Stomach (tissue), 8 donors: ENCODE measurements at regions not wholly inside any gene's neighbourhood (a gene's known extent, or its start where the extent isn't known, plus 50 kb on each side); places are given as distances from the start of the nearest gene placed in this dataset.

ENCODE experiments used
- DNase-seq, 2 donors: peaks; one replicate each; pipeline versions ENCODE4 v3.0.0 to v3.0.0-alpha.2; 2013 to 2019
- H3K27ac ChIP-seq, 5 donors: fragments of 200-600 bp in 4 of 5; sonication (generic) in 4 of 5; one replicate each; pipeline ENCODE4 v1.5.1; 2013 to 2019; ENCODE audit warnings: mild to moderate bottlenecking in 1 of 5, moderate library complexity in 1 of 5
- H3K27me3 ChIP-seq, 3 donors: fragments of 200-600 bp; sonication (generic); one replicate each; pipeline ENCODE4 v1.5.1; 2017 to 2019; ENCODE audit warnings: mixed run types in 1 of 3
- H3K36me3 ChIP-seq, 4 donors: fragments of 200-600 bp; sonication (generic); 1 replicate in 3 of 4; 2 replicates in 1 of 4; pipeline ENCODE4 v1.5.1; 2016 to 2019
- H3K4me1 ChIP-seq, 4 donors: fragments of 200-600 bp; sonication (generic); one replicate each; pipeline ENCODE4 v1.5.1; 2016 to 2019
- H3K4me3 ChIP-seq, 4 donors: fragments of 200-600 bp; sonication (generic) in 3 of 4; one replicate each; pipeline ENCODE4 v1.5.1; 2016 to 2019; ENCODE audit warnings: mild to moderate bottlenecking in 1 of 4
- H3K9me3 ChIP-seq, 4 donors: fragments of 200-600 bp; sonication (generic); one replicate each; pipeline ENCODE4 v1.5.1; 2016 to 2019
- CTCF ChIP-seq, 7 experiments: fragments of 450-650 bp in 4 of 7; fragments of 200-600 bp in 3 of 7; sonication (generic) in 3 of 7; IDR thresholded peaks; one replicate each; pipeline ENCODE4 v1.5.1; 2016 to 2019; ENCODE audit warnings: antibody characterized with exemption in 7 of 7, control low read depth in 2 of 7, mild to moderate bottlenecking in 1 of 7
- EP300 ChIP-seq: sonication (generic); formaldehyde crosslinking; IDR thresholded peaks from one replicate; pipeline ENCODE4 v1.6.1; 2017; ENCODE audit warnings: antibody characterized with exemption
- POLR2A ChIP-seq, 4 donors: fragments of 450-650 bp; IDR thresholded peaks; one replicate each; pipeline ENCODE4 v1.6.1; 2016; ENCODE audit warnings: antibody characterized with exemption in 4 of 4, control low read depth in 2 of 4, mild to moderate bottlenecking in 1 of 4, moderate library complexity in 1 of 4
- POLR2AphosphoS5 ChIP-seq, 3 donors: sonication (generic); formaldehyde crosslinking; IDR thresholded peaks; one replicate each; pipeline ENCODE4 v1.6.1; 2016; ENCODE audit warnings: antibody characterized with exemption in 3 of 3
- WGBS, 5 donors: extraction: QIAGEN DNeasy Blood & Tissue Kit in 3 of 5; methylation state at CpG; one replicate each; pipeline versions ENCODE4 v1.1.5 to v1.1.7; 2013 to 2018; 5-methylcytosine and 5-hydroxymethylcytosine counted together
- intact Hi-C: fragments of 100-400 bp; cut with DNase I; formaldehyde crosslinking; loops from one replicate; pipeline ENCODE4 v1.15.1; 2023; ENCODE audit warnings: low total_unique reads
- donor health status: healthy with polysubstance abuse.
- donor health status: Bipolar disorder and iron deficiency.
- donor health status: healthy.

DNA sequence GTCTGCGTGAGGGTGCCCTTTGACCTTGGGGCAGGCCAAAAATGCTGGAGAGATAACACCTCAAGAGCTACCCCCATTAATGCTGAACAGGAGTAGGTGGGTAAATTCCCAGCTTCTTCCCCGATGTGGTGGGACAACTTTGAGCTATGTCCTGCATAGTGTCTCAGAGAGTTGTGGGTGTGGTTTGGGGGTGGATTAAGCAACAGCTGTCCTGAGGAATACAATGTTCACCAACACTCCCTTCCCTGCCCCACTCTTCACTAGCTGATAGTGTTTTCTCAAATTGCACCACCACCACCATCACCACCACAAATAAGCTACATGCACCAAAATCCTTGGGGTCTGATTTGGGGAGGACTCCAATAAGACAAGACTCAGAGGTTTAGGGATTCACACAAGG lies 258.4 kb downstream of the HLX start:
- 15 to 54% (median 42%) methylated on average over 1 to 2 of the region's 2 CpGs for WGBS, 5 donors
- H3K4me1 ChIP-seq = no peaks in the 10 kb centered on the region
- no peaks in the 10 kb centered on the region for H3K27me3 ChIP-seq
- H3K9me3 ChIP-seq = no peaks in the 10 kb centered on the region
- H3K27ac ChIP-seq = no peak overlapping the region
- DNase-seq = no peak
- H3K4me3 ChIP-seq = no peak overlapping the region
- H3K36me3 ChIP-seq = no peaks in the 10 kb centered on the region
- no peak for TF ChIP-seq POLR2AphosphoS5 (IDR thresholded peaks at IDR 0.05)
- no peak for TF ChIP-seq CTCF (IDR thresholded peaks at IDR 0.05)
- TF ChIP-seq EP300 = no peak
- no peak for TF ChIP-seq POLR2A (IDR thresholded peaks at IDR 0.05)
- intact Hi-C loops = no loop called here

DNA sequence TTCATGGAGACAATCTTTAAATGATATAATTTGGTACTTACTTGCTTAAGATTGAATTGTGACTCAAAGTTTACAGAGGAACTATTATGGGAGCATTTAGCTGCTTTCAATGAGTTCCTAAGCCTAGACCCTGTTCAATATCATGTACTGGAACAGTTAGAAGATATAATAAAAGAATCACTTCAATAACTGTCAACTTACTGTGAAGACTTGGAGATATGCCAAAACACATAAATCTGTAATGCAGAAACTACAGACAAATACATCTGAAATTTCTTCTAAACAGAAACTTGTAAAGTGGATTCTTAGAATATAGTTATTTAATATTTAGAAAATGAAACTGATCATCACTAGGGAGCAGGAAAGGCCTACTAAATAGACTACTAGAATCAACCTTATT lies 259.3 kb downstream of the HLX start:
- Histone ChIP-seq H3K4me3 (no peak overlapping the region), H3K9me3 (no peaks in the 10 kb centered on the region), H3K27ac (no peak overlapping the region), H3K4me1 (no peaks in the 10 kb centered on the region), H3K27me3 (no peaks in the 10 kb centered on the region), H3K36me3 (no peaks in the 10 kb centered on the region)
- intact Hi-C loops = no loop called here
- TF ChIP-seq POLR2A (IDR thresholded peaks at IDR 0.05) (no peak), CTCF (IDR thresholded peaks at IDR 0.05) (no peak), EP300 (no peak), POLR2AphosphoS5 (IDR thresholded peaks at IDR 0.05) (no peak)
- no peak for DNase-seq

DNA sequence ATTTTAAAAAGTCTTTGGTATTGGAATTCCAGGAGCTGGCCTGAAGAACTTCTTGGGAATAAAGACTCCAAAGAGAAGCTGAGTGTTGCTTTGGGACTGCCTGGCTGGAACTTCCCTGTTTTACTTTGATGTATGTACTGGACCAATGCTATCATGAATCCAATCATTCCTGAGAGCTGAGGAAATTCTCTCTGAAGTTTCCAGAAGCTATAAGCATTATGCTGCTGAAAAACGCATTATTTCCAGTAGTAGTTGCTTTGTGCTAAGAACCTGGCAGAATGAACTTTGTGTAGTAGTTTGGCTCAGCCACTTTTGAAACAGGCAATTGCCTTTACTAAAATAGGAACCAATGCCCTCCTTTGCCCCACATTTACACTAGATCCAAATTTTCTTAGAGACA lies 260.7 kb downstream of the HLX start:
- no peak for TF ChIP-seq EP300
- no peak for TF ChIP-seq CTCF (IDR thresholded peaks at IDR 0.05)
- no peak for TF ChIP-seq POLR2AphosphoS5 (IDR thresholded peaks at IDR 0.05)
- no peak for TF ChIP-seq POLR2A (IDR thresholded peaks at IDR 0.05)
- Histone ChIP-seq H3K4me1 (no peaks in the 10 kb centered on the region), H3K36me3 (no peaks in the 10 kb centered on the region), H3K27ac (no peak overlapping the region), H3K4me3 (no peak overlapping the region), H3K27me3 (no peaks in the 10 kb centered on the region), H3K9me3 (no peaks in the 10 kb centered on the region)
- peak in 1 of 2 donors; percentile 25 for DNase-seq
- intact Hi-C loops = no loop called here
- WGBS, 5 donors = 80 to 93% (median 87%) methylated on average over 1 of the region's 1 CpG

DNA sequence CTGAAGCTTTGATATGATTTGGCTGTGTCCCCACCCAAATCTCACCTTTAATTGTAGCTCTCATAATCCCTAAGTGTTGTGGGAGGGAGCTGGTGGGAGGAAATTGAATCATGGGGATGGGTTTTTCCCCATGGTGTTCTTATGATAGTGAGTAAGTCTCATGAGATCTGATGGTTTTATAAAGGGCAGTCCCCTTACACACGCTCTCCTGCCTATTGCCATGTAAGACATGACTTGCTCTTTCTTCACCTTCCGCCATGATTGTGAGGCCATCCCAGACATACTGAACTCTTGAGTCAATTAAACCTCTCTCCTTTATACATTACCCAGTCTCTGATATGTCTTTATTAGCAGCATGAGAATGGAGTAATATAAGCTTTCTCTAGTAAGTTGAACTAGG lies 261.9 kb downstream of the HLX start:
- H3K36me3 ChIP-seq = no peaks in the 10 kb centered on the region
- no peak overlapping the region for H3K4me3 ChIP-seq
- intact Hi-C loops = no loop called here
- no peaks in the 10 kb centered on the region for H3K27me3 ChIP-seq
- TF ChIP-seq CTCF (IDR thresholded peaks at IDR 0.05) = no peak
- TF ChIP-seq EP300 = no peak
- no peak for TF ChIP-seq POLR2AphosphoS5 (IDR thresholded peaks at IDR 0.05)
- TF ChIP-seq POLR2A (IDR thresholded peaks at IDR 0.05) = no peak
- H3K4me1 ChIP-seq = no peaks in the 10 kb centered on the region
- H3K27ac ChIP-seq = no peak overlapping the region
- WGBS, 5 donors = 88 to 98% (median 93%) methylated on average over 2 of the region's 2 CpGs
- no peak for DNase-seq
- no peaks in the 10 kb centered on the region for H3K9me3 ChIP-seq
